ENCODE measurements at regions not wholly inside any gene's neighbourhood (a gene's known extent, or its start where the extent isn't known, plus 50 kb on each side); places are given as distances from the start of the nearest gene placed in this dataset.

DNA sequence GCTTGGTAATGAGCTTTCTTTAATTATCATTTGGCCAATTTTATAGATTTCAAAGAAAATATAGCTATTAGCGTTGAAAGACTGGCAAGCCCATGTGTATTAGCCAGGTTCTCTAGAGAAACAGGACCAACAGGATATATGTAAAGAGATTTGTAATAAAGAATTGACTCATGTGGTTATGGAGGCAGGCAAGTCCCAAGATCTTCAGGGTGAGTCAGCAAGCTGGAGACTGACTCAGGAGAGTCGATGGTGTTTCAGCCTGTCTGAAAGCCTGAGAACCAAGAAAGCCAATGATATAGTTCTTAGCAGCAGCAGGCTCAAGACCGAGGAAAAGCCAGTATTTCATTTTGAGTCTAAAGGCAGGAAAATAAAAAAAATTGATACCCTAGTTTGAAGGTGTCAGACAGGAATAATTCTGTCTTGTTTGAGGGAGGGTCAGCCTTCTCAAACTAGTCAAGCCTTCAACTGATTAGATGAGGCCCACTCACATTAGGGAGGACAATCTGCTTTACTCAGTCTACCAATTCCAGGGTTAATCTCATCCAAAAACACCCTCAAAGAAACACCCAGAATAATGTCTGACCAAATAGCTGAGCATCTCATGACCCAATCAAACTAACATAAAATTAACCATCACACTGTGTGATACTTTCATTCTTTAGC is 78.3 kb upstream of the CRIM1 start:
- Histone ChIP-seq H3K27me3 (ENCODE audit: control insufficient read depth, insufficient read depth, low read length) (no peaks in the 10 kb centered on the region), H3K36me3 (ENCODE audit: control insufficient read depth, insufficient read depth, low read length) (no peaks in the 10 kb centered on the region), H3K4me3 (ENCODE audit: low read length) (no peak overlapping the region), H3K9me3 (ENCODE audit: control insufficient read depth, insufficient read depth, low read length) (no peaks in the 10 kb centered on the region; the same call in 1 of the 2 replicates), H3K4me1 (ENCODE audit: control insufficient read depth, insufficient read depth, low read length) (no peaks in the 10 kb centered on the region), H3K27ac (ENCODE audit: low read length) (no peak overlapping the region)
- no peak for DNase-seq (ENCODE audit: low read depth, low spot score)
- no CpG with 5 or more reads among the region's 3 CpGs for WGBS (ENCODE audit: insufficient coverage, insufficient read length)

DNA sequence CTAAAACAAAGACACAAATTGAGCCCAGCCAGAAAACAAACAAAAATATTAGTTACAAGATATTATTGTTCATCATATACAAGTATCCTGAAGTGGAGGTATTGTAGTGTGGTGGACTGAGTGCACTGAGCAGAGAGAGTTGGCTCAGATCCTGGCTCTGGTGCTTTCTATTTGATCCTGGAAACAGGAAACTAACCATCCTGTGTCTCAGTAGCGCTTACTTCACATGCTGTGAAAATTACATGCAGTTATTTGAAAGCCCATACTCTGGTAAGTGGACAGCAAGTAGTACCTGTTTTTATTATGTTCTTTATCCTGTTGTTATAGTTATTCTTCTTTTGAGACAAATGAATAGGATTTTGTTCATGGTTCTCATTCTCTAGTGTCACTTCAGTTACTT is 84.3 kb upstream of the CRIM1 start:
- Histone ChIP-seq H3K4me3 (ENCODE audit: low read length) (no peak overlapping the region), H3K27ac (ENCODE audit: low read length) (no peak overlapping the region), H3K9me3 (ENCODE audit: control insufficient read depth, insufficient read depth, low read length) (no peaks in the 10 kb centered on the region), H3K36me3 (ENCODE audit: control insufficient read depth, insufficient read depth, low read length) (no peaks in the 10 kb centered on the region), H3K4me1 (ENCODE audit: control insufficient read depth, insufficient read depth, low read length) (no peaks in the 10 kb centered on the region), H3K27me3 (ENCODE audit: control insufficient read depth, insufficient read depth, low read length) (no peaks in the 10 kb centered on the region)
- no CpG with 5 or more reads among the region's 1 CpG for WGBS (ENCODE audit: insufficient coverage, insufficient read length)
- DNase-seq (ENCODE audit: low read depth, low spot score), result no peak

DNA sequence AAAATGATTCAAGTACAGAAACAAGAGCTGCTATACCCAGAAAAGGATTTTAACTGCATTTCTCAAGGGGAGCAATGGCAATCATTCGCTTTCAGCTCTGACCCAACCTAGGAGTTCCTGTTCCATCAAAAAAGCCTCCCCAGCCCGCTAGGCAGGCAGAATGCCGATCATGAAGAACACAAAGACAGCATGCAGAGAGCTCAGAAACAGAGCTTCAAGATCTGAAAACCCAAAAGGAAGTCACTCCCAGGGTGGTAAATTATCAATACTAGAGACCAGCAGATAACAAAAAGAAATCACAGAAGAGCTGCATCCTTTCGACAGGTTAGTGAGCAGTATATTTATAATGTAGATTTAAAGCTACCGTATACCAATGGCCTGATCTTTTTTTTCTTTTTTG is 84.8 kb upstream of the CRIM1 start:
- no peak overlapping the region for H3K4me3 ChIP-seq (ENCODE audit: low read length)
- DNase-seq (ENCODE audit: low read depth, low spot score), result peak; percentile 81
- no CpG with 5 or more reads among the region's 5 CpGs for WGBS (ENCODE audit: insufficient coverage, insufficient read length)

DNA sequence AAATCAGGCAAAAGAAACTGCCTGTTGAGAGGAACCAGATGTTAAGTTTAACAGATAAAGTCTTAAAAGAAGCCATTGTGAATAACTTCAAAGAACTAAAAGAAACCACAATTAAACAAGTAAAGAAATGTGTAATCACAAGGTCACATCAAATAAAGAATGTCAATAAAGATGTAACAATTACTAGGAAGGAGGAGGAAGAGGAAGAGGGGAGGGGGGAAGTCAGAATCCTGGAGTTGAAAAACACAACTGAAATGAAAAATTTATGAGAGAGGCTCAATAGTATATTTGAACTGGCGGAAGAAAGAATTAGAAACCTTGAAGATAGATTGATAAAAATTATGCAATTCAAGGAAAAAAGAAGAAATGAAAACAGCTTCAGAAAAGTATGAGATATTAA is 88.4 kb upstream of the CRIM1 start:
- Histone ChIP-seq H3K27ac (ENCODE audit: low read length) (no peak overlapping the region), H3K4me3 (ENCODE audit: low read length) (no peak overlapping the region), H3K27me3 (ENCODE audit: control insufficient read depth, insufficient read depth, low read length) (no peaks in the 10 kb centered on the region), H3K4me1 (ENCODE audit: control insufficient read depth, insufficient read depth, low read length) (no peaks in the 10 kb centered on the region), H3K9me3 (ENCODE audit: control insufficient read depth, insufficient read depth, low read length) (no peaks in the 10 kb centered on the region), H3K36me3 (ENCODE audit: control insufficient read depth, insufficient read depth, low read length) (no peaks in the 10 kb centered on the region)
- DNase-seq (ENCODE audit: low read depth, low spot score), result no peak
- WGBS (ENCODE audit: insufficient coverage, insufficient read length), result no CpG with 5 or more reads among the region's 1 CpG

More for the DNA sequence above, 84.8 kb upstream of the CRIM1 start:
- H3K9me3 ChIP-seq (ENCODE audit: control insufficient read depth, insufficient read depth, low read length), result no peaks in the 10 kb centered on the region
- H3K36me3 ChIP-seq (ENCODE audit: control insufficient read depth, insufficient read depth, low read length), result no peaks in the 10 kb centered on the region
- H3K27ac ChIP-seq (ENCODE audit: low read length), result no peak overlapping the region
- no peaks in the 10 kb centered on the region for H3K27me3 ChIP-seq (ENCODE audit: control insufficient read depth, insufficient read depth, low read length)
- H3K4me1 ChIP-seq (ENCODE audit: control insufficient read depth, insufficient read depth, low read length), result no peaks in the 10 kb centered on the region

DNA sequence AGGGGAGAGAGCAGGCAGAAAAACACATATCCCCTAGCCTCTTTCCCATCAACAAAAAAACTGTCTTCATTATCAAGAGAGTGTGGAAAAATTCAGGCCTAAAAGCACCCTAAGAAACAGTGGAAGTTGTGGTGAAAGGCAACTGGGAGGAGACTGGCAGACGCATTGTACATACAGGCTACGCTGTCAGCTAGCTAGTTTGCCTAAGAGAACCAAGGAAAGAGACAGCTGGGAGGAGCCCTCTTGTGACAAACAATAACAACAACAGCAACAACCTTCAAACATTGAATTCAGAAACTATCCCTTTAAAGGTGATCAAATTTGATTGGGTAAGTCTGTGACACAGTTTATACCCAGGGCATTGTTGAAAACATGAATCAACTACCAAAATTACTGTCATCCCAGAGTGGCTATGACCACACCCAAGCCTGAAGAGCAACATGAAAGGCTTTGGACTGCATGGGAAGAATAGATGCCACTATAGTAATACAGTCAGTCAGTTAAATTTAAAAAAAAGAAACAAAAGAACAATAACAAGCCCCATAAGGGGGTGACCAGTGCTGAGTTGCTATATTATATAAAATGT is 88.9 kb upstream of the CRIM1 start:
- Histone ChIP-seq H3K27me3 (ENCODE audit: control insufficient read depth, insufficient read depth, low read length) (no peaks in the 10 kb centered on the region), H3K36me3 (ENCODE audit: control insufficient read depth, insufficient read depth, low read length) (no peaks in the 10 kb centered on the region), H3K4me3 (ENCODE audit: low read length) (no peak overlapping the region), H3K27ac (ENCODE audit: low read length) (no peak overlapping the region), H3K9me3 (ENCODE audit: control insufficient read depth, insufficient read depth, low read length) (no peaks in the 10 kb centered on the region), H3K4me1 (ENCODE audit: control insufficient read depth, insufficient read depth, low read length) (no peaks in the 10 kb centered on the region)
- DNase-seq (ENCODE audit: low read depth, low spot score), result no peak
- no CpG with 5 or more reads among the region's 2 CpGs for WGBS (ENCODE audit: insufficient coverage, insufficient read length)

DNA sequence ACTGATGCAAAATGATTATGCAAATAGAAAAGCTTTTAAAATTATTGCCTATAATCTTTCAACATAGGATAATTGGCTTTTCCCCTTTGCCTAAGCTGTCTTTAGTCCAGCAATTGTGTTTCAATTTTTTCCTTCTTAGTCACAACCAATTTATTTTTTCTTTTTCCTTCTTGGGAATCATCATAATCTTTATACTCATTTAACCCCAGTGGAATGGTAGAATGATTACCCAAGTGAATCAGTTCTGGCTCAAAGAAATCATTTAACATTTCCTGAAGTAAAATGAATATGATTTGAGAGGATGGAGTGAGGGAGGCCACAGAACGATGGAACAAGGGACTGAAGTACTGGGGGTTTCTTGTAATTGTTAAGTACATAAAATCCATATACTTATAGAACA is 93.0 kb upstream of the CRIM1 start:
- Histone ChIP-seq H3K9me3 (ENCODE audit: control insufficient read depth, insufficient read depth, low read length) (no peaks in the 10 kb centered on the region), H3K4me3 (ENCODE audit: low read length) (no peak overlapping the region), H3K36me3 (ENCODE audit: control insufficient read depth, insufficient read depth, low read length) (no peaks in the 10 kb centered on the region), H3K27me3 (ENCODE audit: control insufficient read depth, insufficient read depth, low read length) (no peaks in the 10 kb centered on the region), H3K27ac (ENCODE audit: low read length) (no peak overlapping the region), H3K4me1 (ENCODE audit: control insufficient read depth, insufficient read depth, low read length) (no peaks in the 10 kb centered on the region)
- DNase-seq (ENCODE audit: low read depth, low spot score), result no peak
- no CpG with 5 or more reads among the region's 1 CpG for WGBS (ENCODE audit: insufficient coverage, insufficient read length)

DNA sequence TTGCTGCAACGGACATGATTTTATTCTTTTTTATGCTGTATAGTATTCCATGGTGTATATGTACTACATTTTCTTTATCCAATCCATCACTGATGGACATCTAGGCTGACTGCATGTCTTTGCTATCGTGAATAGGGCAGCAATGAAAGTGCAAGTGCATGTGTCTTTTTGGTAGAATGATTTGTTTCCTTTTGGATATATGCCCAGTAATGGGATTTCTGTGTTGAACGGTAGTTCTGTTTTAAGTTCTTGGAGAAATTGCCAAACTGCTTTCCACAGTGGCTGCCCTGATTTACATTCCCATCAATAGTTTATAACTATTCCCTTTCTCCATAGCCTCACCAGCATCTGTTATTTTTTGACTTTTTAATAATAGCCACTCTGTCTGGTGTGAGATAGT is 99.7 kb upstream of the CRIM1 start:
- DNase-seq (ENCODE audit: low read depth, low spot score), result no peak
- no peaks in the 10 kb centered on the region for H3K36me3 ChIP-seq (ENCODE audit: control insufficient read depth, insufficient read depth, low read length)
- no peak overlapping the region for H3K4me3 ChIP-seq (ENCODE audit: low read length)
- H3K27ac ChIP-seq (ENCODE audit: low read length), result no peak overlapping the region
- WGBS (ENCODE audit: insufficient coverage, insufficient read length), result no CpG with 5 or more reads among the region's 3 CpGs
- no peaks in the 10 kb centered on the region for H3K4me1 ChIP-seq (ENCODE audit: control insufficient read depth, insufficient read depth, low read length)
- H3K27me3 ChIP-seq (ENCODE audit: control insufficient read depth, insufficient read depth, low read length), result no peaks in the 10 kb centered on the region
- no peaks in the 10 kb centered on the region for H3K9me3 ChIP-seq (ENCODE audit: control insufficient read depth, insufficient read depth, low read length)

DNA sequence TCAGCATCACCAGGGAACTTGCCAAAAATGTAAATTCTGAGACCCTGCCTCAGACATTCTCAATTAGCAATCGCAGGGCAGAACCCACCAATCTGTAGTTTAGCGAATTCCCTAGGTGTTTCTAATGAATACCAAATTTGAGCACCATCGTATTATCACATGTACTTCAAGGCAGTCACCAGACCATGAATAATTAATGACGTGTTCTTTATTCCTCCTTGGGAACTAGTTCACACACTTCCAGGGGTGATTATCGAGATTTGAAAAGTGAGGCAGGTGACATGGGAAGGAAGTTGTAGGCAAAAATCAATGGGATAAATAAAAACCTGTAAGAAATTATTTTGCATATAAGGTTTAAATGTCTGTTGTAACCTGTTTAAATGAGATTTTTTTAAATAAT is 102.5 kb upstream of the CRIM1 start:
- DNase-seq (ENCODE audit: low read depth, low spot score), result no peak
- no CpG with 5 or more reads among the region's 5 CpGs for WGBS (ENCODE audit: insufficient coverage, insufficient read length)
- Histone ChIP-seq H3K27ac (ENCODE audit: low read length) (no peak overlapping the region), H3K36me3 (ENCODE audit: control insufficient read depth, insufficient read depth, low read length) (no peaks in the 10 kb centered on the region), H3K27me3 (ENCODE audit: control insufficient read depth, insufficient read depth, low read length) (no peaks in the 10 kb centered on the region), H3K4me3 (ENCODE audit: low read length) (no peak overlapping the region), H3K9me3 (ENCODE audit: control insufficient read depth, insufficient read depth, low read length) (no peaks in the 10 kb centered on the region), H3K4me1 (ENCODE audit: control insufficient read depth, insufficient read depth, low read length) (no peaks in the 10 kb centered on the region)

DNA sequence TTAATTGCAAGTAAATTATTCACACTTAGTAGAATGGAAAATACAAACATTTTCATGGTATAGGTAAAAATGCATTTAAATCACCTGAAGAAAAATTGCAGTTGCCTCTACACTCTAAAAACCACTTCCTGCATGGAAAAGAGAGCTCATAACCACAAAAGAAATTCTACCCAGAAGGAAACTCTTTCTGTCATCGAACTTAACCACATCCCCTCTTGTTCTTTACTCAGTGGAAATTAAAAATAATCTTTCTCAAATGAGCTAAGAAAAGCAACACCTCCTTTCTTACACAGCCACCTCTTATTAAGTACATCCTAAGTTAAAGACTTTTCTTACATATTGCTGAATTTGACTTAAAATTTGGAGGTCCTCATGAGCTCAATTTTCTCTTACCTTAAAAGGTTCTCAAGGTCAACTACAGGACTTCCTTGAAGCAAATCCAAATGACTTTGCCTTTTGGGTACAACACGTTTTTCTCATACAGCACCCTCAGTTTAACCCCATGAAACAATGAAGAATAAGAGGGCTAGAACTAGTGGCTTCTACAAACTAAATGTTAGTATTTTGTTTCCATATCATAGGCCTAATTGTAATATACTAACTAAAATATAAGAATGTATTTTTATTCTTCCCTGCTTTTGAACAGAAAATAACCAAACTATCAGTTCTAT is 109.1 kb upstream of the CRIM1 start:
- H3K36me3 ChIP-seq (ENCODE audit: control insufficient read depth, insufficient read depth, low read length), result no peaks in the 10 kb centered on the region
- no peaks in the 10 kb centered on the region for H3K4me1 ChIP-seq (ENCODE audit: control insufficient read depth, insufficient read depth, low read length)
- H3K27me3 ChIP-seq (ENCODE audit: control insufficient read depth, insufficient read depth, low read length), result no peaks in the 10 kb centered on the region
- WGBS (ENCODE audit: insufficient coverage, insufficient read length), result no CpG with 5 or more reads among the region's 2 CpGs
- H3K9me3 ChIP-seq (ENCODE audit: control insufficient read depth, insufficient read depth, low read length), result no peaks in the 10 kb centered on the region
- no peak for DNase-seq (ENCODE audit: low read depth, low spot score)
- H3K4me3 ChIP-seq (ENCODE audit: low read length), result no peak overlapping the region
- no peak overlapping the region for H3K27ac ChIP-seq (ENCODE audit: low read length)

DNA sequence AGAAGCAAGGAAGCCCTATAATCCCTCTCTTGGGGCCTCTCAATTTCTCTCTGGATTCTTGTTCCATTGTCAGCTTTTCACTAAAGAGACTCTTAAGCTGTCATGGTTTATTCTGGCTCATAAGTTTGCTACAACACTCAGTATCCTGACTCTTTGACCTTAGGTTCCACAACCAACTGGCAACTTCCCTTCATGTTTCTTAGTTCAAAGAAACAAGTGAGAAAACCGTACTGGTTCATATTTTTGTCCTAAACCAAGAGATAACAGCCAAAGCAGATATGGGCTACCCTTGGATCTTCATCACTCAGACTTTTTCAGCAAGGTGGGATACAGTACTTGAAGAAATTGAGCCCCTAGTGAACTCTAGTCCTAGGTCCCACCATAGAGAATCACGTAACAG is 109.9 kb upstream of the CRIM1 start:
- no peaks in the 10 kb centered on the region for H3K4me1 ChIP-seq (ENCODE audit: control insufficient read depth, insufficient read depth, low read length)
- DNase-seq (ENCODE audit: low read depth, low spot score), result no peak
- no peaks in the 10 kb centered on the region for H3K9me3 ChIP-seq (ENCODE audit: control insufficient read depth, insufficient read depth, low read length)
- H3K4me3 ChIP-seq (ENCODE audit: low read length), result no peak overlapping the region
- WGBS (ENCODE audit: insufficient coverage, insufficient read length), result no CpG with 5 or more reads among the region's 2 CpGs
- H3K27ac ChIP-seq (ENCODE audit: low read length), result no peak overlapping the region
- no peaks in the 10 kb centered on the region for H3K27me3 ChIP-seq (ENCODE audit: control insufficient read depth, insufficient read depth, low read length)
- H3K36me3 ChIP-seq (ENCODE audit: control insufficient read depth, insufficient read depth, low read length), result no peaks in the 10 kb centered on the region

DNA sequence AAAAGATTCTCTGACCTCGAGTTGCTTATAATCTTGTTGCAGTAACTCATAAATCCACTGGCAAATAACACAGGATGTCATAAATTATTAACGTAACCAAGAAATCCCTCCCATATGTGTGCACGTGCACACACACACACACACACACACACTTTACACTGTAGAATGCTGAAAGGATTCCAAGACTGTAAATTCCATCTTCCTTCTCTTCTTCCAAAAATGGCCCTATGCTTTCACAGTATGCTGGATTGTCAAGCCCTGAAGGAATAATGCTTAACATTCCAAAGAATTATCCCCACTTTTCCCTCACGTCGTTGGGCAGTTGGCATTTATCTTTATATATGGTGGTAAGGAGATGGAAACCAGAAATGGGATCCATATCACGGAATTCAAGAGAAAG is 117.5 kb upstream of the CRIM1 start:
- WGBS (ENCODE audit: insufficient coverage, insufficient read length), result no CpG with 5 or more reads among the region's 6 CpGs
- Histone ChIP-seq H3K36me3 (ENCODE audit: control insufficient read depth, insufficient read depth, low read length) (no peaks in the 10 kb centered on the region), H3K9me3 (ENCODE audit: control insufficient read depth, insufficient read depth, low read length) (no peaks in the 10 kb centered on the region), H3K27ac (ENCODE audit: low read length) (no peak overlapping the region), H3K4me1 (ENCODE audit: control insufficient read depth, insufficient read depth, low read length) (no peaks in the 10 kb centered on the region), H3K27me3 (ENCODE audit: control insufficient read depth, insufficient read depth, low read length) (no peaks in the 10 kb centered on the region), H3K4me3 (ENCODE audit: low read length) (no peak overlapping the region)
- no peak for DNase-seq (ENCODE audit: low read depth, low spot score)

All from iPS DF 6.9 (cell line).